GM12878 (cell line): ENCODE measurements at regions not wholly inside any gene's neighbourhood (a gene's known extent, or its start where the extent isn't known, plus 50 kb on each side); places are given as distances from the start of the nearest gene placed in this dataset.

Experiments
- EED ChIP-seq: sonication (generic); IDR thresholded peaks from 2 replicates; pipeline ENCODE4 v1.6.1; 2016; ENCODE audit warnings: antibody characterized with exemption, low read depth
- JUNB ChIP-seq: IDR thresholded peaks from 2 replicates; pipeline ENCODE4 v1.6.1; 2016; ENCODE audit warnings: antibody characterized with exemption, mild to moderate bottlenecking
- USF2 ChIP-seq: IDR thresholded peaks from 2 replicates; pipeline ENCODE4 v1.6.1; 2011; ENCODE audit warnings: low read depth, low read length, improper control_type of control experiment, borderline replicate concordance

GRCh38 chr1:79692519-79692918, 686.0 kb upstream of the ADGRL4 start:
- TF ChIP-seq JUNB, result no peak
- TF ChIP-seq USF2, result no peak
- no peak for TF ChIP-seq EED
